Thyroid gland (tissue), 4 donors: ENCODE measurements at regions not wholly inside any gene's neighbourhood (a gene's known extent, or its start where the extent isn't known, plus 50 kb on each side); places are given as distances from the start of the nearest gene placed in this dataset.

Experiments
- DNase-seq, 2 donors: peaks; one replicate each; pipeline ENCODE4 v3.0.0-alpha.2; 2019
- H3K27ac ChIP-seq, 3 donors: fragments of 200-600 bp; sonication (generic); 1 replicate in 2 of 3; 2 replicates in 1 of 3; pipeline ENCODE4 v1.5.1; 2016 to 2019; ENCODE audit warnings: mild to moderate bottlenecking in 1 of 3, moderate library complexity in 1 of 3
- H3K27me3 ChIP-seq: fragments of 200-600 bp; sonication (generic); one replicate; pipeline ENCODE4 v1.5.1; 2019
- H3K36me3 ChIP-seq, 2 donors: fragments of 200-600 bp; sonication (generic); one replicate each; pipeline ENCODE4 v1.5.1; 2016 to 2019
- H3K4me1 ChIP-seq, 2 donors: fragments of 200-600 bp; sonication (generic); one replicate each; pipeline ENCODE4 v1.5.1; 2017 to 2019
- H3K4me3 ChIP-seq, 3 donors: fragments of 200-600 bp; sonication (generic); replicated peaks in 1 of 3; 1 replicate in 2 of 3; 2 replicates in 1 of 3; pipeline ENCODE4 v1.5.1; 2016; ENCODE audit warnings: mild to moderate bottlenecking in 1 of 3
- H3K9me3 ChIP-seq: fragments of 200-600 bp; sonication (generic); one replicate; pipeline ENCODE4 v1.5.1; 2017
- CTCF ChIP-seq, 6 experiments: fragments of 200-600 bp in 3 of 6; fragments of 450-650 bp in 3 of 6; sonication (generic) in 3 of 6; IDR thresholded peaks; one replicate each; pipeline ENCODE4 v1.5.1; 2016 to 2019; ENCODE audit warnings: antibody characterized with exemption in 6 of 6, mild to moderate bottlenecking in 2 of 6, inconsistent platforms in 1 of 6, moderate library complexity in 1 of 6
- POLR2A ChIP-seq, 2 donors: fragments of 450-650 bp; IDR thresholded peaks; one replicate each; pipeline ENCODE4 v1.6.1; 2017; ENCODE audit warnings: antibody characterized with exemption in 2 of 2, mild to moderate bottlenecking in 2 of 2, moderate library complexity in 1 of 2
- WGBS, 2 donors: methylation state at CpG; one replicate each; pipeline ENCODE4 v1.1.5; 2017; 5-methylcytosine and 5-hydroxymethylcytosine counted together
- intact Hi-C: fragments of 100-400 bp; cut with DNase I; formaldehyde crosslinking; loops from one replicate; pipeline ENCODE4 v1.15.1; 2023

- H3K9me3 ChIP-seq, result no peaks in the 10 kb centered on the region
- H3K27ac ChIP-seq, result no peak overlapping the region
- no peaks in the 10 kb centered on the region for H3K36me3 ChIP-seq
- no peak for DNase-seq
- intact Hi-C loops, result no loop called here
- H3K4me3 ChIP-seq, result no peak overlapping the region
- no peaks in the 10 kb centered on the region for H3K4me1 ChIP-seq
- TF ChIP-seq CTCF (IDR thresholded peaks at IDR 0.05) (no peak), POLR2A (IDR thresholded peaks at IDR 0.05) (no peak)
- WGBS, 2 donors, result 53 to 60% methylated on average over 5 to 8 of the region's 8 CpGs
- H3K27me3 ChIP-seq, result no peaks in the 10 kb centered on the region
Observed at GRCh38 chr16:5580296-5580695, 482.7 kb upstream of the EEF2KMT start.

GRCh38 chr16:5578980-5579379, 481.4 kb upstream of the EEF2KMT start:
- 72 to 86% methylated on average over 7 of the region's 7 CpGs for WGBS, 2 donors
- intact Hi-C loops, result no loop called here
- H3K36me3 ChIP-seq, result no peaks in the 10 kb centered on the region
- no peaks in the 10 kb centered on the region for H3K9me3 ChIP-seq
- no peak for DNase-seq
- TF ChIP-seq CTCF (IDR thresholded peaks at IDR 0.05) (no peak), POLR2A (IDR thresholded peaks at IDR 0.05) (no peak)
- no peaks in the 10 kb centered on the region for H3K27me3 ChIP-seq
- H3K27ac ChIP-seq, result no peak overlapping the region
- no peak overlapping the region for H3K4me3 ChIP-seq
- no peaks in the 10 kb centered on the region for H3K4me1 ChIP-seq

- no peak overlapping the region for H3K27ac ChIP-seq
- intact Hi-C loops, result no loop called here
- DNase-seq, result no peak
- no peaks in the 10 kb centered on the region for H3K27me3 ChIP-seq
- no peaks in the 10 kb centered on the region for H3K4me1 ChIP-seq
- no peak overlapping the region for H3K4me3 ChIP-seq
- 85 to 90% methylated on average over 5 of the region's 5 CpGs for WGBS, 2 donors
- H3K36me3 ChIP-seq, result no peaks in the 10 kb centered on the region
- TF ChIP-seq POLR2A (IDR thresholded peaks at IDR 0.05) (no peak), CTCF (IDR thresholded peaks at IDR 0.05) (no peak)
- H3K9me3 ChIP-seq, result no peaks in the 10 kb centered on the region
Observed at GRCh38 chr16:5577463-5577862, 479.9 kb upstream of the EEF2KMT start.

GRCh38 chr16:5575646-5576245, 478.2 kb upstream of the EEF2KMT start:
- DNase-seq, result peak; percentile 31 to 55
- no peak overlapping the region for H3K4me3 ChIP-seq
- H3K9me3 ChIP-seq, result no peaks in the 10 kb centered on the region
- no peaks in the 10 kb centered on the region for H3K4me1 ChIP-seq
- H3K27ac ChIP-seq, result no peak overlapping the region
- TF ChIP-seq POLR2A (IDR thresholded peaks at IDR 0.05), result no peak
- TF ChIP-seq CTCF (IDR thresholded peaks at IDR 0.05), result no peak
- WGBS, 2 donors, result 52 to 57% methylated on average over 3 of the region's 3 CpGs
- H3K27me3 ChIP-seq, result no peaks in the 10 kb centered on the region
- H3K36me3 ChIP-seq, result no peaks in the 10 kb centered on the region
- intact Hi-C loops, result no loop called here

- Histone ChIP-seq H3K4me3 (no peak overlapping the region), H3K27ac (no peak overlapping the region), H3K9me3 (no peaks in the 10 kb centered on the region), H3K36me3 (no peaks in the 10 kb centered on the region), H3K4me1 (no peaks in the 10 kb centered on the region), H3K27me3 (no peaks in the 10 kb centered on the region)
- intact Hi-C loops, result no loop called here
- 95% methylated on average over 6 of the region's 6 CpGs for WGBS, 2 donors
- DNase-seq, result no peak
- TF ChIP-seq POLR2A (IDR thresholded peaks at IDR 0.05), result no peak
- TF ChIP-seq CTCF (IDR thresholded peaks at IDR 0.05), result no peak
Observed at GRCh38 chr16:5575121-5575520, 477.5 kb upstream of the EEF2KMT start.
